T-helper 2 cell treated with Interferon-gamma antibody and Interleukin-4, amounts not matched to agents 5 μg/mL and 100 μg/mL, for 36 hours (primary cell): ENCODE measurements at regions not wholly inside any gene's neighbourhood (a gene's known extent, or its start where the extent isn't known, plus 50 kb on each side); places are given as distances from the start of the nearest gene placed in this dataset.

Experiments
- DNase-seq: peaks from one replicate; pipeline ENCODE4 v3.0.0; 2021; ENCODE audit warnings: low spot score
- H3K27ac Mint-ChIP-seq: one replicate; pipeline ENCODE4 v1.8.0; 2021; ENCODE audit warnings: mild to moderate bottlenecking, mixed read lengths
- H3K27me3 Mint-ChIP-seq: one replicate; pipeline ENCODE4 v1.8.0; 2021; ENCODE audit warnings: low read depth, mixed read lengths
- H3K36me3 Mint-ChIP-seq: one replicate; pipeline ENCODE4 v1.8.0; 2021; ENCODE audit warnings: low read depth, mixed read lengths
- H3K4me1 Mint-ChIP-seq: one replicate; pipeline ENCODE4 v1.8.0; 2021; ENCODE audit warnings: low read depth, mixed read lengths
- H3K4me3 Mint-ChIP-seq: one replicate; pipeline ENCODE4 v1.8.0; 2022; ENCODE audit warnings: mild to moderate bottlenecking, moderate library complexity, mixed read lengths
- H3K9me3 Mint-ChIP-seq: one replicate; pipeline ENCODE4 v1.8.0; 2021; ENCODE audit warnings: mixed read lengths

- no peak for DNase-seq
- H3K9me3 Mint-ChIP-seq, result no peaks in the 10 kb centered on the region
- H3K27me3 Mint-ChIP-seq, result no peaks in the 10 kb centered on the region
- H3K4me3 Mint-ChIP-seq, result no peak overlapping the region
- H3K4me1 Mint-ChIP-seq, result no peaks in the 10 kb centered on the region
- no peak overlapping the region for H3K27ac Mint-ChIP-seq
- H3K36me3 Mint-ChIP-seq, result no peaks in the 10 kb centered on the region
These were observed 184.6 kb upstream of the NRIP1 start for GRCh38 chr21:15249285-15249993.

GRCh38 chr21:15250384-15250783 lies 185.6 kb upstream of the NRIP1 start:
- Mint-ChIP-seq H3K27me3 (no peaks in the 10 kb centered on the region), H3K27ac (no peak overlapping the region), H3K4me1 (no peaks in the 10 kb centered on the region), H3K36me3 (no peaks in the 10 kb centered on the region), H3K4me3 (no peak overlapping the region), H3K9me3 (no peaks in the 10 kb centered on the region)
- no peak for DNase-seq

- no peak for DNase-seq
- Mint-ChIP-seq H3K4me1 (no peaks in the 10 kb centered on the region), H3K9me3 (no peaks in the 10 kb centered on the region), H3K27me3 (no peaks in the 10 kb centered on the region), H3K27ac (no peak overlapping the region), H3K4me3 (no peak overlapping the region), H3K36me3 (no peaks in the 10 kb centered on the region)
These were observed 187.6 kb upstream of the NRIP1 start for GRCh38 chr21:15252431-15252830.

GRCh38 chr21:15254111-15254510 lies 189.3 kb upstream of the NRIP1 start:
- no peak for DNase-seq
- Mint-ChIP-seq H3K27me3 (no peaks in the 10 kb centered on the region), H3K4me3 (no peak overlapping the region), H3K9me3 (no peaks in the 10 kb centered on the region), H3K4me1 (no peaks in the 10 kb centered on the region), H3K36me3 (no peaks in the 10 kb centered on the region), H3K27ac (no peak overlapping the region)

GRCh38 chr21:15255261-15255660 lies 190.5 kb upstream of the NRIP1 start:
- no peak overlapping the region for H3K4me3 Mint-ChIP-seq
- no peaks in the 10 kb centered on the region for H3K27me3 Mint-ChIP-seq
- no peak for DNase-seq
- H3K27ac Mint-ChIP-seq, result no peak overlapping the region
- no peaks in the 10 kb centered on the region for H3K36me3 Mint-ChIP-seq
- H3K4me1 Mint-ChIP-seq, result no peaks in the 10 kb centered on the region
- H3K9me3 Mint-ChIP-seq, result no peaks in the 10 kb centered on the region

- no peak overlapping the region for H3K27ac Mint-ChIP-seq
- DNase-seq, result no peak
- H3K4me1 Mint-ChIP-seq, result no peaks in the 10 kb centered on the region
- H3K4me3 Mint-ChIP-seq, result no peak overlapping the region
- H3K27me3 Mint-ChIP-seq, result no peaks in the 10 kb centered on the region
- H3K36me3 Mint-ChIP-seq, result no peaks in the 10 kb centered on the region
- no peaks in the 10 kb centered on the region for H3K9me3 Mint-ChIP-seq
These were observed 191.0 kb upstream of the NRIP1 start for GRCh38 chr21:15255763-15256162.

- H3K9me3 Mint-ChIP-seq, result no peaks in the 10 kb centered on the region
- no peaks in the 10 kb centered on the region for H3K36me3 Mint-ChIP-seq
- H3K4me1 Mint-ChIP-seq, result no peaks in the 10 kb centered on the region
- H3K27me3 Mint-ChIP-seq, result no peaks in the 10 kb centered on the region
- no peak for DNase-seq
- no peak overlapping the region for H3K4me3 Mint-ChIP-seq
- H3K27ac Mint-ChIP-seq, result no peak overlapping the region
These were observed 192.2 kb upstream of the NRIP1 start for GRCh38 chr21:15256996-15257395.

GRCh38 chr21:15257646-15258045 lies 192.8 kb upstream of the NRIP1 start:
- Mint-ChIP-seq H3K4me1 (no peaks in the 10 kb centered on the region), H3K27me3 (no peaks in the 10 kb centered on the region), H3K27ac (no peak overlapping the region)

GRCh38 chr21:15259824-15260223 lies 195.0 kb upstream of the NRIP1 start:
- H3K27me3 Mint-ChIP-seq, result no peaks in the 10 kb centered on the region
- no peaks in the 10 kb centered on the region for H3K4me1 Mint-ChIP-seq
- no peaks in the 10 kb centered on the region for H3K9me3 Mint-ChIP-seq
- H3K27ac Mint-ChIP-seq, result no peak overlapping the region
- no peak for DNase-seq
- no peak overlapping the region for H3K4me3 Mint-ChIP-seq
- no peaks in the 10 kb centered on the region for H3K36me3 Mint-ChIP-seq

More at GRCh38 chr21:15257646-15258045, 192.8 kb upstream of the NRIP1 start:
- no peak for DNase-seq
- no peaks in the 10 kb centered on the region for H3K9me3 Mint-ChIP-seq
- no peak overlapping the region for H3K4me3 Mint-ChIP-seq
- no peaks in the 10 kb centered on the region for H3K36me3 Mint-ChIP-seq

GRCh38 chr21:15260604-15261003 lies 195.8 kb upstream of the NRIP1 start:
- Mint-ChIP-seq H3K4me1 (no peaks in the 10 kb centered on the region), H3K36me3 (no peaks in the 10 kb centered on the region), H3K9me3 (no peaks in the 10 kb centered on the region), H3K4me3 (no peak overlapping the region), H3K27ac (no peak overlapping the region), H3K27me3 (no peaks in the 10 kb centered on the region)
- no peak for DNase-seq

GRCh38 chr21:15264084-15264665 lies 199.4 kb upstream of the NRIP1 start:
- no peaks in the 10 kb centered on the region for H3K27me3 Mint-ChIP-seq
- DNase-seq, result no peak
- H3K36me3 Mint-ChIP-seq, result no peaks in the 10 kb centered on the region
- H3K4me1 Mint-ChIP-seq, result no peaks in the 10 kb centered on the region
- H3K4me3 Mint-ChIP-seq, result no peak overlapping the region
- no peak overlapping the region for H3K27ac Mint-ChIP-seq
- H3K9me3 Mint-ChIP-seq, result no peaks in the 10 kb centered on the region

- Mint-ChIP-seq H3K27ac (no peak overlapping the region), H3K27me3 (no peaks in the 10 kb centered on the region), H3K36me3 (no peaks in the 10 kb centered on the region), H3K4me3 (no peak overlapping the region), H3K4me1 (no peaks in the 10 kb centered on the region), H3K9me3 (no peaks in the 10 kb centered on the region)
- DNase-seq, result no peak
These were observed 207.4 kb upstream of the NRIP1 start for GRCh38 chr21:15272171-15272570.

- Mint-ChIP-seq H3K27me3 (no peaks in the 10 kb centered on the region), H3K9me3 (no peaks in the 10 kb centered on the region), H3K27ac (no peak overlapping the region), H3K36me3 (no peaks in the 10 kb centered on the region), H3K4me1 (no peaks in the 10 kb centered on the region), H3K4me3 (no peak overlapping the region)
- DNase-seq, result no peak
These were observed 207.8 kb upstream of the NRIP1 start for GRCh38 chr21:15272591-15272990.

- H3K9me3 Mint-ChIP-seq, result no peaks in the 10 kb centered on the region
- no peaks in the 10 kb centered on the region for H3K4me1 Mint-ChIP-seq
- DNase-seq, result no peak
- H3K27me3 Mint-ChIP-seq, result no peaks in the 10 kb centered on the region
- no peak overlapping the region for H3K27ac Mint-ChIP-seq
- H3K4me3 Mint-ChIP-seq, result no peak overlapping the region
- H3K36me3 Mint-ChIP-seq, result no peaks in the 10 kb centered on the region
These were observed 208.4 kb upstream of the NRIP1 start for GRCh38 chr21:15273244-15273643.
